Mammary epithelial cell (primary cell): ENCODE measurements at regions not wholly inside any gene's neighbourhood (a gene's known extent, or its start where the extent isn't known, plus 50 kb on each side); places are given as distances from the start of the nearest gene placed in this dataset.
A peak's percentile ranks its signal among the peaks of the same experiment; 100 is the strongest.

Experiments
- EZH2 ChIP-seq: IDR thresholded peaks from 2 replicates; pipeline ENCODE4 v1.6.1; 2012; ENCODE audit warnings: low read length, inconsistent platforms, borderline replicate concordance
- TF ChIP-seq, protein P1 (sequence below), 2 donors: IDR thresholded peaks in 1 of 2; conservative IDR thresholded peaks in 1 of 2; 2 replicates each; pipeline ENCODE4 v1.5.1; 2011 to 2012; ENCODE audit warnings: inconsistent platforms in 2 of 2, low read length in 2 of 2, mild to moderate bottlenecking in 2 of 2, control low read depth in 1 of 2, low read depth in 1 of 2; ENCODE audit not compliant: insufficient read depth in 1 of 2; ENCODE audit errors: extremely low read depth in 1 of 2

DNA sequence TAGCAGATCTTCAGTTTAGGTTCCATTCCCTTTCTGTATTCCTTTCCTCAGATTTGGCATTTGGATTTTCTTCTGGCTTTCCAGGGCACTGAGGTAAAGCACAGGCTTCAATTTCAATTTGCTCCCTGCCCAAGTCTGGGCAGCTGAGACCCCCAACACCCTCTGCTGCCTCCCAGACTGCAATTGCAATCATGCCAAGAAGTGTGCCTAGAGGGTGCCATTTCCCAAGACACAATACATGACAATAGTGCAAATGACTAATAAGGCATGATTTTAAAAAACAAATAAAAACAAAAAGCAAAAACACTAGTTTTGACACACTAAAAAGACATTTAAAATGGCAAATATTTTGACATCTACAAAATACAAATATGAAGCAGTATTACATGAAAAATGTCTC is 364.8 kb downstream of the EPM2A start:
- TF ChIP-seq, protein P1, sequence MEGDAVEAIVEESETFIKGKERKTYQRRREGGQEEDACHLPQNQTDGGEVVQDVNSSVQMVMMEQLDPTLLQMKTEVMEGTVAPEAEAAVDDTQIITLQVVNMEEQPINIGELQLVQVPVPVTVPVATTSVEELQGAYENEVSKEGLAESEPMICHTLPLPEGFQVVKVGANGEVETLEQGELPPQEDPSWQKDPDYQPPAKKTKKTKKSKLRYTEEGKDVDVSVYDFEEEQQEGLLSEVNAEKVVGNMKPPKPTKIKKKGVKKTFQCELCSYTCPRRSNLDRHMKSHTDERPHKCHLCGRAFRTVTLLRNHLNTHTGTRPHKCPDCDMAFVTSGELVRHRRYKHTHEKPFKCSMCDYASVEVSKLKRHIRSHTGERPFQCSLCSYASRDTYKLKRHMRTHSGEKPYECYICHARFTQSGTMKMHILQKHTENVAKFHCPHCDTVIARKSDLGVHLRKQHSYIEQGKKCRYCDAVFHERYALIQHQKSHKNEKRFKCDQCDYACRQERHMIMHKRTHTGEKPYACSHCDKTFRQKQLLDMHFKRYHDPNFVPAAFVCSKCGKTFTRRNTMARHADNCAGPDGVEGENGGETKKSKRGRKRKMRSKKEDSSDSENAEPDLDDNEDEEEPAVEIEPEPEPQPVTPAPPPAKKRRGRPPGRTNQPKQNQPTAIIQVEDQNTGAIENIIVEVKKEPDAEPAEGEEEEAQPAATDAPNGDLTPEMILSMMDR (conservative IDR thresholded peaks at IDR 0.05 in 1 of 2, IDR thresholded peaks at IDR 0.05 in 1 of 2; ENCODE audit: extremely low read depth in 1 of 2, insufficient read depth in 1 of 2, low read depth in 1 of 2, low read length in 2 of 2), result peak in 1 of 2 donors; percentile 11
- no peak for TF ChIP-seq EZH2
